GM23248 (cell line): ENCODE measurements at regions not wholly inside any gene's neighbourhood (a gene's known extent, or its start where the extent isn't known, plus 50 kb on each side); places are given as distances from the start of the nearest gene placed in this dataset.
A peak's percentile ranks its signal among the peaks of the same experiment; 100 is the strongest.

ENCODE experiments used
- DNase-seq: peaks from one replicate; pipeline ENCODE4 v3.0.0-alpha.2; 2015
- H2AFZ ChIP-seq: fragments of 200-600 bp; sonication (generic); 2 replicates; pipeline ENCODE4 v1.6.1; 2016; ENCODE audit warnings: antibody characterized with exemption
- H3F3A ChIP-seq: fragments of 200-600 bp; sonication (generic); 2 replicates; pipeline ENCODE4 v1.6.1; 2016; ENCODE audit warnings: mild to moderate bottlenecking, antibody characterized with exemption, mixed run types; ENCODE audit not compliant: insufficient read depth
- H3K27ac ChIP-seq: fragments of 200-600 bp; sonication (generic); 2 replicates; pipeline ENCODE4 v1.5.1; 2016; ENCODE audit warnings: mild to moderate bottlenecking
- H3K27me3 ChIP-seq: fragments of 200-600 bp; sonication (generic); replicated peaks from 2 replicates; pipeline ENCODE4 v1.6.1; 2016; ENCODE audit warnings: mild to moderate bottlenecking; ENCODE audit not compliant: insufficient read depth
- H3K36me3 ChIP-seq: fragments of 200-600 bp; sonication (generic); 2 replicates; pipeline ENCODE4 v1.6.1; 2016; ENCODE audit warnings: low read depth, mild to moderate bottlenecking
- H3K4me1 ChIP-seq: fragments of 200-600 bp; sonication (generic); 2 replicates; pipeline ENCODE4 v1.6.1; 2016; ENCODE audit warnings: mild to moderate bottlenecking; ENCODE audit not compliant: insufficient read depth
- H3K4me2 ChIP-seq: fragments of 200-600 bp; sonication (generic); one replicate; pipeline ENCODE4 v1.6.1; 2016; ENCODE audit warnings: mild to moderate bottlenecking; ENCODE audit not compliant: unreplicated experiment
- H3K4me3 ChIP-seq: fragments of 200-600 bp; sonication (generic); 2 replicates; pipeline ENCODE4 v1.5.1; 2016; ENCODE audit warnings: mild to moderate bottlenecking
- H3K79me2 ChIP-seq: fragments of 200-600 bp; sonication (generic); 2 replicates; pipeline ENCODE4 v1.6.1; 2016; ENCODE audit warnings: mild to moderate bottlenecking; ENCODE audit not compliant: insufficient read depth
- H3K9ac ChIP-seq: fragments of 200-600 bp; sonication (generic); 2 replicates; pipeline ENCODE4 v1.6.1; 2016; ENCODE audit warnings: mild to moderate bottlenecking
- H3K9me2 ChIP-seq: fragments of 200-600 bp; sonication (generic); 2 replicates; pipeline ENCODE4 v1.6.1; 2016; ENCODE audit warnings: mixed run types, mild to moderate bottlenecking, moderate library complexity; ENCODE audit not compliant: insufficient read depth
- H3K9me3 ChIP-seq: fragments of 200-600 bp; sonication (generic); one replicate; pipeline ENCODE4 v1.6.1; 2017; ENCODE audit warnings: low read depth
- H4K20me1 ChIP-seq: fragments of 200-600 bp; sonication (generic); 2 replicates; pipeline ENCODE4 v1.6.0; 2016; ENCODE audit not compliant: insufficient read depth
- EZH2 ChIP-seq: fragments of 200-600 bp; sonication (generic); IDR thresholded peaks from 2 replicates; pipeline ENCODE4 v1.6.1; 2018; ENCODE audit warnings: antibody characterized with exemption, mild to moderate bottlenecking; ENCODE audit not compliant: insufficient read depth, poor library complexity, severe bottlenecking
- EZH2phosphoT487 ChIP-seq: fragments of 200-600 bp; sonication (generic); IDR thresholded peaks from 2 replicates; pipeline ENCODE4 v1.6.1; 2018; ENCODE audit warnings: antibody characterized with exemption, moderate library complexity, mild to moderate bottlenecking, low read depth; ENCODE audit not compliant: insufficient read depth
- WGBS, 2 experiments: methylation state at CpG; one replicate each; pipeline ENCODE4 v1.1.6; 2015 to 2017; ENCODE audit warnings: low lambda C conversion rate in 2 of 2, low coverage in 1 of 2; ENCODE audit errors: missing lambda C conversion rate in 2 of 2; 5-methylcytosine and 5-hydroxymethylcytosine counted together
- in situ Hi-C: fragments of 300-500 bp; cut with MboI; formaldehyde crosslinking; loops from 2 replicates; pipeline ENCODE4 v1.15.0; 2020

- no peak for DNase-seq
- in situ Hi-C loops: no loop called here
Measured at GRCh38 chr12:92029136-92029535, 116.5 kb downstream of the BTG1 start.

DNA sequence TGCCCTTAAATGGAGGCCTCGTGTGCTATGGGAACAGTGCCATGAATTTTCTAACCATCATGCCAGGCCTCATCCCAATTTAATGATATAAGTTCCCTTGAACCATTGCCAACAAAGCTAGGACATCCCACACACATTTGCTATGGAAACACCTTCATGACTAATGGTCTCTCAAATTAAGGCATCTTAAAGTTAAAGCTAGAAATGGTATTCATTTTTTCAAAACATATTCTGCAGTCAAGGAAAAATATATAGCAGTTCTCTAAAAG, 117.3 kb downstream of the BTG1 start:
- no peak overlapping the region for H3K27ac ChIP-seq
- in situ Hi-C loops: no loop called here

More at GRCh38 chr12:92029136-92029535, 116.5 kb downstream of the BTG1 start:
- Histone ChIP-seq H4K20me1 (no peaks in the 10 kb centered on the region), H3K9ac (no peak overlapping the region), H3F3A (no peaks in the 10 kb centered on the region), H3K4me3 (no peak overlapping the region), H3K79me2 (no peaks in the 10 kb centered on the region), H3K9me3 (no peaks in the 10 kb centered on the region), H3K36me3 (no peaks in the 10 kb centered on the region), H3K4me1 (no peaks in the 10 kb centered on the region), H3K27me3 (no peaks in the 10 kb centered on the region), H3K4me2 (no peak overlapping the region), H2AFZ (no peak overlapping the region), H3K27ac (no peak overlapping the region), H3K9me2 (no peaks in the 10 kb centered on the region)
- TF ChIP-seq EZH2phosphoT487: no peak
- no peak for TF ChIP-seq EZH2
- 83 to 90% methylated on average over 2 of the region's 2 CpGs for WGBS, 2 experiments

DNA sequence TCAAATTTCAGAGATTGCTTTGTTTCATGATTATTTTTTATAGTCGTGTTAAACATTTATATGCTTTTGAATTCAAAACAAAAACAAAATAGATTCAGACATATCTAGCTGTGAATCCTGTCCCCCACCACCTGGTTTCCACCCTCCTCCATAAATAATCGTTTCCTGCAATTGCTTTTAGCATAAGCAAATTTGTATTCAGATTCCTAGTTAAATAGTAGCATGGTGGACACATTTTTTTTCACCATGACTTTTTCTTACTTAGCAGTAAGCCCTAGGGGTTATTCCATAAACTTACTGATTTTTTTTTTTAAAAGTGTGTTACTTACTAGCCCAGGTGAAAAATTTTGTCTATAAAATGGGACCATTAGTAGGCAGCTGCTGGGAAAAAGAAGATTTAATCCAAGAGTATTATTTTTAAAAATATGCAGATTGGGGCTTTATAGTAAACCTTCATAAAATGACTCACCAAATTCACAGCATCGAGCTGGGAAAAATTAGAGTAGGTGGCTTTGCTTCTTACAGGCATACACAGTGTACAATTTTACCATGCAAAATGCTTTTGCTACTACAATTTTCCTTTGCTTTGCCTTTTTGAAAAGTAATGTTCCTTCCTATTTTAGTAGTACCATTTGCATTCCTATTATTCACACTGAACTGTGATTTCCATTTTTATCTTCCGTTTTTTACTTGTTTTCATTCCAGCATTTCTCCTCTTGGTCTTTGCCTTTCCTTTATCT, 117.8 kb downstream of the BTG1 start:
- Histone ChIP-seq H3K4me2 (no peak overlapping the region), H3K27ac (no peak overlapping the region)
- TF ChIP-seq EZH2 (no peak), EZH2phosphoT487 (no peak)

More for the DNA sequence above, 117.3 kb downstream of the BTG1 start:
- Histone ChIP-seq H3K4me2 (no peak overlapping the region), H3K9me2 (no peaks in the 10 kb centered on the region), H3K27me3 (no peaks in the 10 kb centered on the region), H3K4me1 (no peaks in the 10 kb centered on the region), H3K9ac (no peak overlapping the region), H2AFZ (no peak overlapping the region), H4K20me1 (no peaks in the 10 kb centered on the region), H3K9me3 (no peaks in the 10 kb centered on the region), H3K36me3 (no peaks in the 10 kb centered on the region), H3K4me3 (no peak overlapping the region), H3K79me2 (no peaks in the 10 kb centered on the region), H3F3A (no peaks in the 10 kb centered on the region)
- TF ChIP-seq EZH2: no peak
- no peak for TF ChIP-seq EZH2phosphoT487
- WGBS, 2 experiments: 26 to 31% methylated on average over 1 of the region's 1 CpG
- DNase-seq: peak; percentile 47

GRCh38 chr12:92027243-92027642, 118.4 kb downstream of the BTG1 start:
- Histone ChIP-seq H3K27ac (no peak overlapping the region), H3K27me3 (no peaks in the 10 kb centered on the region), H3K4me1 (no peaks in the 10 kb centered on the region), H3K79me2 (no peaks in the 10 kb centered on the region), H3K9ac (no peak overlapping the region), H3K4me2 (no peak overlapping the region), H3K9me3 (no peaks in the 10 kb centered on the region), H3K9me2 (no peaks in the 10 kb centered on the region), H3K4me3 (no peak overlapping the region), H4K20me1 (no peaks in the 10 kb centered on the region), H3K36me3 (no peaks in the 10 kb centered on the region), H3F3A (no peaks in the 10 kb centered on the region), H2AFZ (no peak overlapping the region)
- TF ChIP-seq EZH2phosphoT487: no peak
- no peak for TF ChIP-seq EZH2
- in situ Hi-C loops: no loop called here
- 64 to 68% methylated on average over 2 of the region's 2 CpGs for WGBS, 2 experiments
- no peak for DNase-seq

More for the DNA sequence above, 117.8 kb downstream of the BTG1 start:
- Histone ChIP-seq H3K9me3 (no peaks in the 10 kb centered on the region), H4K20me1 (no peaks in the 10 kb centered on the region), H3K4me1 (no peaks in the 10 kb centered on the region), H3K36me3 (no peaks in the 10 kb centered on the region), H3K9ac (no peak overlapping the region), H3K79me2 (no peaks in the 10 kb centered on the region), H3K27me3 (no peaks in the 10 kb centered on the region), H2AFZ (no peak overlapping the region), H3F3A (no peaks in the 10 kb centered on the region), H3K4me3 (no peak overlapping the region), H3K9me2 (no peaks in the 10 kb centered on the region)
- WGBS, 2 experiments: 79% methylated on average over 4 of the region's 4 CpGs
- DNase-seq: no peak
- in situ Hi-C loops: no loop called here
